HG02938 (cell line): ENCODE measurements at regions not wholly inside any gene's neighbourhood (a gene's known extent, or its start where the extent isn't known, plus 50 kb on each side); places are given as distances from the start of the nearest gene placed in this dataset.

Source experiments
- ATAC-seq: cut with Tn5 transposase; IDR thresholded peaks from one replicate; pipeline ENCODE4 v1.9.1; 2021; ENCODE audit warnings: mild to moderate bottlenecking, moderate library complexity; ENCODE audit not compliant: unreplicated experiment

- ATAC-seq, result no peak
Measured at GRCh38 chr2:235139956-235140800, 188.4 kb downstream of the SH3BP4 start.

GRCh38 chr2:235140801-235141081, 188.9 kb downstream of the SH3BP4 start:
- no peak for ATAC-seq

GRCh38 chr2:235141411-235142128, 189.8 kb downstream of the SH3BP4 start:
- no peak for ATAC-seq

- ATAC-seq, result no peak
Measured at GRCh38 chr2:235142601-235143000, 190.8 kb downstream of the SH3BP4 start.

GRCh38 chr2:235143789-235144188, 192.0 kb downstream of the SH3BP4 start:
- no peak for ATAC-seq

- ATAC-seq, result no peak
Measured at GRCh38 chr2:235144291-235144690, 192.5 kb downstream of the SH3BP4 start.

- no peak for ATAC-seq
Measured at GRCh38 chr2:235146206-235146605, 194.4 kb downstream of the SH3BP4 start.

- ATAC-seq, result no peak
Measured at GRCh38 chr2:235146871-235147565, 195.2 kb downstream of the SH3BP4 start.

- no peak for ATAC-seq
Measured at GRCh38 chr2:235148201-235149170, 196.7 kb downstream of the SH3BP4 start.

GRCh38 chr2:235149240-235149659, 197.4 kb downstream of the SH3BP4 start:
- no peak for ATAC-seq

GRCh38 chr2:235149736-235150135, 197.9 kb downstream of the SH3BP4 start:
- no peak for ATAC-seq

GRCh38 chr2:235151152-235151551, 199.3 kb downstream of the SH3BP4 start:
- no peak for ATAC-seq

GRCh38 chr2:235155163-235155562, 203.3 kb downstream of the SH3BP4 start:
- no peak for ATAC-seq

- ATAC-seq, result no peak
Measured at GRCh38 chr2:235156055-235156454, 204.2 kb downstream of the SH3BP4 start.

GRCh38 chr2:235157746-235158482, 206.1 kb downstream of the SH3BP4 start:
- no peak for ATAC-seq

GRCh38 chr2:235160281-235160810, 208.5 kb downstream of the SH3BP4 start:
- no peak for ATAC-seq

GRCh38 chr2:235161565-235161964, 209.7 kb downstream of the SH3BP4 start:
- no peak for ATAC-seq

- ATAC-seq, result no peak
Measured at GRCh38 chr2:235162082-235162836, 210.4 kb downstream of the SH3BP4 start.

- ATAC-seq, result no peak
Measured at GRCh38 chr2:235162837-235163197, 211.0 kb downstream of the SH3BP4 start.
